ENCODE measurements at regions not wholly inside any gene's neighbourhood (a gene's known extent, or its start where the extent isn't known, plus 50 kb on each side); places are given as distances from the start of the nearest gene placed in this dataset.

GRCh38 chr2:15049096-15049993 is 416.8 kb downstream of the LRATD1 start:
- peak; percentile 5 for DNase-seq

- no peak for DNase-seq
Observed at GRCh38 chr2:15050483-15050882, 418.0 kb downstream of the LRATD1 start.

GRCh38 chr2:15053542-15053941 is 421.0 kb downstream of the LRATD1 start:
- no peak for DNase-seq

- DNase-seq, result peak; percentile 36
Observed at GRCh38 chr2:15058015-15058720, 425.7 kb downstream of the LRATD1 start.

GRCh38 chr2:15058721-15059157 is 426.2 kb downstream of the LRATD1 start:
- DNase-seq, result no peak

GRCh38 chr2:15059870-15060512 is 427.5 kb downstream of the LRATD1 start:
- DNase-seq, result no peak

GRCh38 chr2:15061268-15061667 is 428.8 kb downstream of the LRATD1 start:
- DNase-seq, result no peak

GRCh38 chr2:15066138-15066537 is 433.6 kb downstream of the LRATD1 start:
- DNase-seq, result no peak

GRCh38 chr2:15069149-15069548 is 436.6 kb downstream of the LRATD1 start:
- no peak for DNase-seq

- no peak for DNase-seq
Observed at GRCh38 chr2:15072836-15073235, 440.3 kb downstream of the LRATD1 start.

- no peak for DNase-seq
Observed at GRCh38 chr2:15073664-15074063, 441.1 kb downstream of the LRATD1 start.

GRCh38 chr2:15074319-15074718 is 441.8 kb downstream of the LRATD1 start:
- no peak for DNase-seq

GRCh38 chr2:15074751-15075700 is 442.5 kb downstream of the LRATD1 start:
- no peak for DNase-seq

- DNase-seq, result no peak
Observed at GRCh38 chr2:15076668-15077067, 444.2 kb downstream of the LRATD1 start.

GRCh38 chr2:15081356-15081755 is 448.8 kb downstream of the LRATD1 start:
- DNase-seq, result no peak

- DNase-seq, result no peak
Observed at GRCh38 chr2:15082105-15083058, 449.9 kb downstream of the LRATD1 start.

- no peak for DNase-seq
Observed at GRCh38 chr2:15084826-15085489, 452.4 kb downstream of the LRATD1 start.

GRCh38 chr2:15092181-15092580 is 459.7 kb downstream of the LRATD1 start:
- DNase-seq, result no peak

- DNase-seq, result no peak
Observed at GRCh38 chr2:15092691-15093090, 460.2 kb downstream of the LRATD1 start.

GRCh38 chr2:15094161-15094560 is 461.6 kb downstream of the LRATD1 start:
- DNase-seq, result no peak

GRCh38 chr2:15096873-15097272 is 464.3 kb downstream of the NBAS start:
- DNase-seq, result no peak
